A673 (cell line): ENCODE measurements at regions not wholly inside any gene's neighbourhood (a gene's known extent, or its start where the extent isn't known, plus 50 kb on each side); places are given as distances from the start of the nearest gene placed in this dataset.
"Not testable (repeated sequence)": the region's sequence is repeated elsewhere in the genome, so short reads cannot be mapped to it uniquely, and the experiment has no call there.

Experiments
- BruUV-seq: library from RNA; stranded (reverse); fragments of 400-500 nt; replicated peaks from 2 replicates; lab custom pipeline; 2021; lab: Mats Ljungman, UMichigan
- CTCF ChIA-PET: fragments of 300-600 bp; sonication (Branson Sonifier 250); formaldehyde crosslinking; loops from one replicate; lab custom pipeline; 2022; ENCODE audit warnings: antibody characterized with exemption; lab: Charles Lee
- POLR2A ChIA-PET: fragments of 300-600 bp; sonication (Branson Sonifier 250); formaldehyde crosslinking; loops from one replicate; lab custom pipeline; 2022; ENCODE audit warnings: antibody characterized with exemption; ENCODE audit not compliant: low non-redundant PET; lab: Charles Lee
- DNase-seq: peaks from one replicate; pipeline ENCODE4 v3.0.0-alpha.2; 2015; ENCODE audit warnings: low spot score
- H3K27ac ChIP-seq: fragments of 200-600 bp; sonication (generic); 2 replicates; pipeline ENCODE4 v1.5.1; 2016; ENCODE audit warnings: mixed run types, low read depth, mild to moderate bottlenecking, mixed read lengths, antibody characterized with exemption, low read length; ENCODE audit not compliant: poor library complexity, severe bottlenecking
- H3K27me3 ChIP-seq: fragments of 200-600 bp; sonication (generic); replicated peaks from 2 replicates; pipeline ENCODE4 v1.6.1; 2017; ENCODE audit warnings: mixed run types, low read depth, mild to moderate bottlenecking, mixed read lengths, antibody characterized with exemption, low read length; ENCODE audit not compliant: insufficient read depth, poor library complexity
- H3K36me3 ChIP-seq: fragments of 200-600 bp; sonication (generic); 2 replicates; pipeline ENCODE4 v1.6.1; 2016; ENCODE audit warnings: mixed run types, mild to moderate bottlenecking, mixed read lengths, antibody characterized with exemption, low read length; ENCODE audit not compliant: insufficient read depth, poor library complexity, severe bottlenecking
- H3K4me1 ChIP-seq: fragments of 200-600 bp; sonication (generic); 2 replicates; pipeline ENCODE4 v1.6.1; 2017; ENCODE audit warnings: mixed run types, mild to moderate bottlenecking, mixed read lengths, antibody characterized with exemption, low read length; ENCODE audit not compliant: insufficient read depth, poor library complexity, severe bottlenecking
- H3K4me3 ChIP-seq: fragments of 200-600 bp; sonication (generic); 2 replicates; pipeline ENCODE4 v1.5.1; 2016; ENCODE audit warnings: low read depth, mixed run types, mild to moderate bottlenecking, mixed read lengths, low read length; ENCODE audit not compliant: poor library complexity, severe bottlenecking
- H3K9me3 ChIP-seq: fragments of 200-600 bp; sonication (generic); 2 replicates; pipeline ENCODE4 v1.6.1; 2016; ENCODE audit warnings: mixed run types, low read depth, mild to moderate bottlenecking, mixed read lengths, antibody characterized with exemption, low read length; ENCODE audit not compliant: poor library complexity, severe bottlenecking
- EZH2 ChIP-seq: fragments of 200-600 bp; sonication (generic); IDR thresholded peaks from 2 replicates; pipeline ENCODE4 v1.6.1; 2017; ENCODE audit warnings: borderline replicate concordance, low read depth, mild to moderate bottlenecking, mixed read lengths, antibody characterized with exemption, low read length; ENCODE audit not compliant: poor library complexity, severe bottlenecking
- intact Hi-C: fragments of 100-400 bp; cut with micrococcal nuclease; formaldehyde crosslinking; loops from one replicate; pipeline ENCODE4 v1.10.0; 2022; ENCODE audit not compliant: unreplicated experiment
- TF ChIP-seq, protein P1 (sequence below): fragments of 300-800, 200-600 bp; sonication (generic); conservative IDR thresholded peaks from 2 replicates; pipeline ENCODE4 v1.5.1; 2017; ENCODE audit warnings: low read depth, mild to moderate bottlenecking, antibody characterized with exemption, low read length, moderate library complexity, mixed read lengths

DNA sequence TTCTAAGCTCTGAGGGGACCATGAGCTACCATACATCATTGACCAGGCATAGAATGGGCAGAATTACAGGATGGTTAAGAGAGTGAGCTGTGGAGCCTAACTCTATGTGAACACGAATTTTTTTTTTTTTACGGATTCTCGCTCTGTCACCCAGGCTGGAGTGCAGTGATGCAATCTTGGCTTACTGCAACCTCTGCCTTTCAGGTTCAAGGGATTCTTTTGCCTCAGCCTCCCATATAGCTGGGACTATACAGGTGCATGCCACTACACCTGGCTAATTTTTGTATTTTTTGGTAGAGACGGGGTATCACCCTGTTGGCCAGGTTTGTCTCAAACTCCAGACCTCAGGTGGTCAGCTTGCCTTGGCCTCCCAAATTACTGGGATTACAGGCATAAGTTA is 72.8 kb upstream of the PCAT7 start:
- no peak for TF ChIP-seq EZH2
- TF ChIP-seq, protein P1, sequence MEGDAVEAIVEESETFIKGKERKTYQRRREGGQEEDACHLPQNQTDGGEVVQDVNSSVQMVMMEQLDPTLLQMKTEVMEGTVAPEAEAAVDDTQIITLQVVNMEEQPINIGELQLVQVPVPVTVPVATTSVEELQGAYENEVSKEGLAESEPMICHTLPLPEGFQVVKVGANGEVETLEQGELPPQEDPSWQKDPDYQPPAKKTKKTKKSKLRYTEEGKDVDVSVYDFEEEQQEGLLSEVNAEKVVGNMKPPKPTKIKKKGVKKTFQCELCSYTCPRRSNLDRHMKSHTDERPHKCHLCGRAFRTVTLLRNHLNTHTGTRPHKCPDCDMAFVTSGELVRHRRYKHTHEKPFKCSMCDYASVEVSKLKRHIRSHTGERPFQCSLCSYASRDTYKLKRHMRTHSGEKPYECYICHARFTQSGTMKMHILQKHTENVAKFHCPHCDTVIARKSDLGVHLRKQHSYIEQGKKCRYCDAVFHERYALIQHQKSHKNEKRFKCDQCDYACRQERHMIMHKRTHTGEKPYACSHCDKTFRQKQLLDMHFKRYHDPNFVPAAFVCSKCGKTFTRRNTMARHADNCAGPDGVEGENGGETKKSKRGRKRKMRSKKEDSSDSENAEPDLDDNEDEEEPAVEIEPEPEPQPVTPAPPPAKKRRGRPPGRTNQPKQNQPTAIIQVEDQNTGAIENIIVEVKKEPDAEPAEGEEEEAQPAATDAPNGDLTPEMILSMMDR, result no peak
- Histone ChIP-seq H3K27ac (no peak overlapping the region), H3K9me3 (no peaks in the 10 kb centered on the region), H3K27me3 (no peaks in the 10 kb centered on the region), H3K4me3 (no peak overlapping the region), H3K36me3 (no peaks in the 10 kb centered on the region), H3K4me1 (no peaks in the 10 kb centered on the region)
- ChIA-PET POLR2A (no interaction called here), CTCF (no interaction called here)
- no TSS peak for BruUV-seq
- intact Hi-C loops, result no loop called here
- DNase-seq, result no peak

DNA sequence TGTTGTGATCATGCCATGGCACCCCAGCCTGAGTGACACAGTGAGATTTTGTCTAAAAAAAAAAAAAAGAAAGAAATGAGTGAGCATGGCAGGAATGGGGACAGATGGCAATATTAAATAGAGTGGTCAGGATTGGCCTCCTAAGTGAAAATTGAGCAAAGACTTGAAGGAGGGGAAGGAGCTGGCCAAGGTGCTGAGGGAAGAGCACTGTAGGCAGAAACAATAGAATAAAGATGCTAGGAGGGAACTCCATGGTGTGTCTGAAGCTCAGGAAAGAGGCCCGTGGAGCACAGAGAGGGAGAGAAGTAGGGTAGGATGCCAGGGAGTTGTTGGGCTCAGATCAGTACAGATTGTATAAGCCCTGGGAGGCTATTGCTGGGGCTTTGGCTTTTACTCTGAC is 64.4 kb upstream of the PCAT7 start:
- no peaks in the 10 kb centered on the region for H3K4me1 ChIP-seq
- no peaks in the 10 kb centered on the region for H3K9me3 ChIP-seq
- intact Hi-C loops, result no loop called here
- no peak overlapping the region for H3K4me3 ChIP-seq
- no peak for DNase-seq
- H3K27me3 ChIP-seq, result peaks cover 6% of the 10 kb centered on the region
- no peak overlapping the region for H3K27ac ChIP-seq
- ChIA-PET CTCF (no interaction called here), POLR2A (no interaction called here)
- BruUV-seq, result no TSS peak
- TF ChIP-seq, protein P1, result no peak
- no peaks in the 10 kb centered on the region for H3K36me3 ChIP-seq

DNA sequence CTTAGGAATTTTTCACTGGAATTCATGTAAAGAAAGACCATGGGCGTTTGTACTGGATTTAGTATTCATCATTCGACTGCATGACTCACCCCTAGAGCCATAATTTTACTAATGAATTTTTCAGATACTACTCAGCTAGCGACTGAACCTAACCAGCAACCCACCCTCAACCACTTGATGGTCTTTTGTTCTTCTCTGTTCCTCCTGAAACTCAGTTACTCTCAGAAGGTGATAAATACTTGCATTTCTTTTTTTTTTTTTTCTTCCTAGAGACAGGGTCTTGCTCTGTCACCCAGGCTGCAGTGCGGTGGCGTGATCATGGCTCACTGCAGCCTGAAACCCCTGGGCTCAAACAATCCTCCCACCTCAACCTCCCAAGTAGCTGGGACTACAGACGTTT is 62.8 kb upstream of the PCAT7 start:
- CTCF ChIA-PET, intact Hi-C loops: not testable (repeated sequence)

DNA sequence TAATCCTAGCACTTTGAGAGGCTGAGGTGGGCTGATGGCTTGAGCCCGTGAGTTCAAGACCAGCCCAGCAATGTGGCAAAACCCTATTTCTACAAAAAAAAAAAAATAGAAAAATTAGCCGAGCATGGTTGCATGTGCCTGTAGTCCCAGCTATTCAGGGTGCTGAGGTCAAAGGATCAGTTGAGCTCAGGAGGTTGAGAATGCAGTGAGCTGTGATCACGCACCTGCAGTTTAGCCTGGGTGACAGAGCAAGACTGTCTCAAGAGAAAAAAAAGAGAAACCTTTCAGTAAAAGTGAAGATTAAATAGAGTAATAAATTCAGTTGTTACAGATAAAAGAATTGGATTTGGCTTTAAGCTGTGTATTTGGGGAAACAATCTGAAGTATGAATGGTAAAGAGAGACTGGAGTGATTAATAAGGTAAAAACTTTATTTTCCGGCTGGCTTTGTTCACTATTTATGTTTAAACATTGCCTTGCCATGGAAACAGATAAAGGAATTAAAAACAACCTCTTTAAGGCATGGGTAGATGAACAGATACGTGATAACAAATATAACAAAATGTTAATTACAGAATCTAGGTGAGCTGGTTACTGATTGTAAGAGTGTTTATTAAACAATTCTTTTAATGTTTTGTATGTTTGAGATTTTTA is 56.0 kb upstream of the PCAT7 start:
- ChIA-PET POLR2A (no interaction called here), CTCF (no interaction called here)
- Histone ChIP-seq H3K36me3 (no peaks in the 10 kb centered on the region), H3K4me1 (no peaks in the 10 kb centered on the region), H3K27me3 (peaks cover 6% of the 10 kb centered on the region), H3K9me3 (no peaks in the 10 kb centered on the region), H3K27ac (no peak overlapping the region), H3K4me3 (no peak overlapping the region)
- no TSS peak for BruUV-seq
- no peak for TF ChIP-seq EZH2
- TF ChIP-seq, protein P1, result no peak
- DNase-seq, result no peak
- intact Hi-C loops, result no loop called here

More for the DNA sequence above, 62.8 kb upstream of the PCAT7 start:
- DNase-seq, H3K27ac ChIP-seq, H3K4me1 ChIP-seq, H3K9me3 ChIP-seq, H3K36me3 ChIP-seq, H3K27me3 ChIP-seq, H3K4me3 ChIP-seq, POLR2A ChIA-PET, BruUV-seq: not testable (repeated sequence)
